H1 (cell line): ENCODE measurements at regions not wholly inside any gene's neighbourhood (a gene's known extent, or its start where the extent isn't known, plus 50 kb on each side); places are given as distances from the start of the nearest gene placed in this dataset.

ENCODE experiments used
- CTCF ChIA-PET: fragments of 300-600 bp; sonication (Branson Sonifier 250); formaldehyde crosslinking; loops from one replicate; lab custom pipeline; 2021; ENCODE audit not compliant: partially characterized antibody; lab: Charles Lee
- POLR2A ChIA-PET: fragments of 300-600 bp; sonication (Branson Sonifier 250); formaldehyde crosslinking; loops from one replicate; lab custom pipeline; 2021; ENCODE audit warnings: inconsistent platforms; ENCODE audit not compliant: partially characterized antibody; lab: Charles Lee
- DNase-seq, 2 experiments: peaks; one replicate each; pipeline versions ENCODE4 v3.0.0 to v3.0.0-alpha.2; 2010 to 2022; ENCODE audit warnings: low spot score in 2 of 2, low read depth in 1 of 2, mixed read lengths in 1 of 2
- FAIRE-seq: peaks from 2 replicates; lab custom pipeline; 2011; peaks lifted over from hg19 to GRCh38; lab: Jason Lieb, UNC
- H2AFZ ChIP-seq: 2 replicates; pipeline ENCODE4 v1.8.1; 2012; ENCODE audit warnings: low read length, inconsistent platforms
- H2AK5ac ChIP-seq: 2 replicates; pipeline ENCODE4 v1.6.1; 2013; ENCODE audit warnings: low read depth, low read length
- H2BK120ac ChIP-seq: replicated peaks from 2 replicates; pipeline ENCODE3; 2013; ENCODE audit warnings: low read depth, low read length, inconsistent platforms
- H2BK12ac ChIP-seq: 2 replicates; pipeline ENCODE4 v1.6.1; 2013; ENCODE audit warnings: low read depth, low read length
- H2BK15ac ChIP-seq: 2 replicates; pipeline ENCODE4 v1.6.1; 2013; ENCODE audit warnings: low read length
- H2BK20ac ChIP-seq: 2 replicates; pipeline ENCODE4 v1.6.1; 2013; ENCODE audit warnings: low read length
- H2BK5ac ChIP-seq: 2 replicates; pipeline ENCODE4 v1.6.1; 2013; ENCODE audit warnings: low read depth, low read length
- H3K14ac ChIP-seq: 2 replicates; pipeline ENCODE4 v1.6.1; 2013; ENCODE audit warnings: inconsistent platforms; ENCODE audit not compliant: insufficient read length
- H3K18ac ChIP-seq: 2 replicates; pipeline ENCODE4 v1.6.1; 2013; ENCODE audit warnings: low read length; ENCODE audit errors: extremely low read depth
- H3K23ac ChIP-seq: 2 replicates; pipeline ENCODE4 v1.6.1; 2013; ENCODE audit warnings: inconsistent platforms; ENCODE audit not compliant: insufficient read length
- H3K23me2 ChIP-seq: 2 replicates; pipeline ENCODE4 v1.6.1; 2013; ENCODE audit warnings: low read depth, low read length
- H3K27ac ChIP-seq: 2 replicates; pipeline ENCODE4 v1.6.1; 2011; ENCODE audit warnings: low read depth, low read length, inconsistent platforms
- H3K27me3 ChIP-seq, 4 experiments: replicated peaks in 1 of 4; 1 replicate in 1 of 4; 2 replicates in 3 of 4; pipeline versions ENCODE4 v1.6.1 to v1.8.1; 2011 to 2013; ENCODE audit warnings: low read length in 3 of 4, mild to moderate bottlenecking in 3 of 4, inconsistent platforms in 2 of 4, mixed read lengths in 2 of 4, moderate library complexity in 1 of 4; ENCODE audit not compliant: control insufficient read depth in 3 of 4, insufficient read depth in 3 of 4; ENCODE audit errors: extremely low read depth in 1 of 4
- H3K36me3 ChIP-seq, 4 experiments: 2 replicates each; pipeline versions ENCODE4 v1.6.1 to v1.8.1; 2011 to 2013; ENCODE audit warnings: mild to moderate bottlenecking in 4 of 4, low read length in 3 of 4, moderate library complexity in 2 of 4, control low read depth in 1 of 4, inconsistent platforms in 1 of 4; ENCODE audit not compliant: insufficient read depth in 4 of 4, control insufficient read depth in 2 of 4
- H3K4ac ChIP-seq: replicated peaks from 2 replicates; pipeline ENCODE3; 2013; ENCODE audit warnings: low read length, low read depth, mixed read lengths, inconsistent platforms; ENCODE audit not compliant: insufficient read length
- H3K4me1 ChIP-seq, 4 experiments: replicated peaks in 1 of 4; 1 replicate in 1 of 4; 2 replicates in 3 of 4; pipeline versions ENCODE4 v1.6.1 to v1.8.1; 2011 to 2013; ENCODE audit warnings: low read length in 3 of 4, inconsistent platforms in 2 of 4, mixed read lengths in 1 of 4; ENCODE audit not compliant: insufficient read depth in 4 of 4, control insufficient read depth in 3 of 4
- H3K4me2 ChIP-seq, 2 experiments: 2 replicates each; pipeline versions ENCODE4 v1.6.1 to v1.8.1; 2011 to 2013; ENCODE audit warnings: low read depth in 2 of 2, low read length in 2 of 2, control low read depth in 1 of 2, inconsistent platforms in 1 of 2, mild to moderate bottlenecking in 1 of 2; ENCODE audit not compliant: insufficient read depth in 1 of 2
- H3K4me3 ChIP-seq, 4 experiments: fragments of 200-600, 300-600 bp in 1 of 4; sonication (generic), shearing (Covaris generic), sonication (Bioruptor Twin) in 1 of 4; 2 replicates each; pipeline versions ENCODE4 v1.5.1 to v1.8.1; 2011 to 2016; ENCODE audit warnings: low read length in 4 of 4, low read depth in 3 of 4, control low read depth in 2 of 4, inconsistent platforms in 2 of 4, mild to moderate bottlenecking in 2 of 4, mixed read lengths in 1 of 4, moderate library complexity in 1 of 4; ENCODE audit not compliant: insufficient read depth in 2 of 4; ENCODE audit errors: extremely low read depth in 1 of 4
- H3K56ac ChIP-seq: replicated peaks from 2 replicates; pipeline ENCODE3; 2013; ENCODE audit warnings: low read depth, mild to moderate bottlenecking, mixed read lengths, low read length, inconsistent platforms; ENCODE audit not compliant: insufficient read length
- H3K79me1 ChIP-seq: 2 replicates; pipeline ENCODE4 v1.6.1; 2013; ENCODE audit warnings: low read depth, low read length, control low read depth
- H3K79me2 ChIP-seq, 2 experiments: 2 replicates each; pipeline versions ENCODE4 v1.6.1 to v1.8.1; 2012 to 2013; ENCODE audit warnings: low read length in 2 of 2, mild to moderate bottlenecking in 2 of 2, inconsistent platforms in 1 of 2; ENCODE audit not compliant: insufficient read depth in 2 of 2, control insufficient read depth in 1 of 2
- H3K9ac ChIP-seq, 4 experiments: replicated peaks in 1 of 4; 1 replicate in 1 of 4; 2 replicates in 3 of 4; pipeline versions ENCODE4 v1.6.1 to v1.8.1; 2011 to 2013; ENCODE audit warnings: low read depth in 3 of 4, low read length in 3 of 4, control low read depth in 2 of 4, mild to moderate bottlenecking in 2 of 4, moderate library complexity in 2 of 4, inconsistent platforms in 1 of 4; ENCODE audit errors: extremely low read depth in 1 of 4
- H3K9me3 ChIP-seq, 2 experiments: 2 replicates each; pipeline versions ENCODE4 v1.6.1 to v1.8.1; 2012 to 2013; ENCODE audit warnings: mild to moderate bottlenecking in 2 of 2, moderate library complexity in 2 of 2, control low read depth in 1 of 2, inconsistent platforms in 1 of 2, low read depth in 1 of 2, low read length in 1 of 2, mixed read lengths in 1 of 2; ENCODE audit not compliant: insufficient read depth in 2 of 2
- H4K20me1 ChIP-seq, 2 experiments: replicated peaks in 1 of 2; 2 replicates each; pipeline versions ENCODE3 to v1.8.1; 2011 to 2013; ENCODE audit warnings: inconsistent platforms in 2 of 2, low read length in 2 of 2, mild to moderate bottlenecking in 1 of 2; ENCODE audit not compliant: insufficient read depth in 2 of 2, control insufficient read depth in 1 of 2
- H4K5ac ChIP-seq: 2 replicates; pipeline ENCODE4 v1.6.1; 2013; ENCODE audit warnings: low read length, low read depth, mixed read lengths, inconsistent platforms; ENCODE audit not compliant: insufficient read length
- H4K8ac ChIP-seq: 2 replicates; pipeline ENCODE4 v1.8.0; 2013; ENCODE audit warnings: mild to moderate bottlenecking, moderate library complexity, low read length, inconsistent platforms; ENCODE audit not compliant: insufficient read depth; ENCODE audit errors: extremely low read depth
- H4K91ac ChIP-seq: replicated peaks from 2 replicates; pipeline ENCODE3; 2013; ENCODE audit warnings: low read length, mixed read lengths, inconsistent platforms; ENCODE audit not compliant: insufficient read length
- CEBPB ChIP-seq: IDR thresholded peaks from 2 replicates; pipeline ENCODE4 v1.6.1; 2012; ENCODE audit warnings: low read depth, low read length
- CHD2 ChIP-seq: IDR thresholded peaks from 2 replicates; pipeline ENCODE4 v1.6.1; 2012; ENCODE audit warnings: low read length, improper control_type of control experiment
- CTBP2 ChIP-seq: IDR thresholded peaks from 2 replicates; pipeline ENCODE4 v1.7.0; 2011; ENCODE audit warnings: borderline replicate concordance, mild to moderate bottlenecking, moderate library complexity, mixed read lengths, low read length; ENCODE audit not compliant: insufficient read depth, insufficient read length
- HDAC2 ChIP-seq, 2 experiments: fragments of 300-600 bp in 1 of 2; sonication (generic) in 1 of 2; IDR thresholded peaks; 2 replicates each; pipeline ENCODE4 v1.6.1; 2011 to 2012; ENCODE audit warnings: low read depth in 2 of 2, low read length in 2 of 2, mild to moderate bottlenecking in 2 of 2, moderate library complexity in 2 of 2, borderline replicate concordance in 1 of 2, inconsistent platforms in 1 of 2
- JUND ChIP-seq: IDR thresholded peaks from 2 replicates; pipeline ENCODE4 v1.6.1; 2011; ENCODE audit warnings: mild to moderate bottlenecking, improper control_type of control experiment, low read length
- POLR2AphosphoS5 ChIP-seq: IDR thresholded peaks from 2 replicates; pipeline ENCODE4 v1.6.1; 2011; ENCODE audit warnings: low read depth, low read length
- RNF2 ChIP-seq: fragments of 200-900, 300-1000 bp; sonication (generic); IDR thresholded peaks from 2 replicates; pipeline ENCODE4 v1.7.1; 2016; ENCODE audit warnings: borderline replicate concordance, low read depth, mild to moderate bottlenecking, antibody characterized with exemption, low read length; ENCODE audit not compliant: poor library complexity, severe bottlenecking; ENCODE audit errors: missing control alignments
- SIRT6 ChIP-seq: IDR thresholded peaks from one replicate; pipeline ENCODE4 v1.7.1; 2012; ENCODE audit warnings: low read length, inconsistent platforms
- SP1 ChIP-seq: IDR thresholded peaks from 2 replicates; pipeline ENCODE4 v1.6.1; 2011; ENCODE audit warnings: low read depth, low read length
- TAF1 ChIP-seq: IDR thresholded peaks from 2 replicates; pipeline ENCODE4 v1.6.1; 2011; ENCODE audit warnings: mild to moderate bottlenecking, low read depth, low read length
- TEAD4 ChIP-seq: IDR thresholded peaks from 2 replicates; pipeline ENCODE4 v1.6.1; 2012; ENCODE audit warnings: low read depth, low read length, inconsistent platforms, mixed read lengths
- ZNF274 ChIP-seq: IDR thresholded peaks from 2 replicates; pipeline ENCODE4 v1.7.0; 2012; ENCODE audit warnings: low read length, borderline replicate concordance; ENCODE audit errors: extremely low read depth
- WGBS, 2 experiments: shearing (Covaris generic) in 1 of 2; methylation state at CpG; one replicate each; pipeline versions ENCODE4 v1.1.6 to v1.1.7; 2013 to 2015; ENCODE audit warnings: low lambda C conversion rate in 2 of 2, mixed read lengths in 2 of 2, inconsistent platforms in 1 of 2, low coverage in 1 of 2, missing lambda C conversion rate in 1 of 2; ENCODE audit not compliant: insufficient replicate concordance in 2 of 2, insufficient coverage in 1 of 2, insufficient read length in 1 of 2; ENCODE audit errors: extremely low coverage in 1 of 2, missing lambda C conversion rate in 1 of 2; 5-methylcytosine and 5-hydroxymethylcytosine counted together
- TF ChIP-seq, protein P1 (sequence below), 3 experiments: IDR thresholded peaks; 1 replicate in 2 of 3; 2 replicates in 1 of 3; pipeline versions ENCODE4 v1.5.1 to v1.6.1; 2011; ENCODE audit warnings: low read length in 3 of 3, mild to moderate bottlenecking in 3 of 3, inconsistent platforms in 2 of 3, low read depth in 1 of 3, moderate library complexity in 1 of 3; ENCODE audit not compliant: insufficient read depth in 1 of 3; ENCODE audit errors: control extremely low read depth in 1 of 3

- no peaks in the 10 kb centered on the region for H3K79me1 ChIP-seq
- no peak overlapping the region for H2AK5ac ChIP-seq
- H4K91ac ChIP-seq: no peak overlapping the region
- H3K56ac ChIP-seq: no peak overlapping the region
- no peak overlapping the region for H3K4me3 ChIP-seq
- no peaks in the 10 kb centered on the region for H4K20me1 ChIP-seq
- H3K18ac ChIP-seq: no peak overlapping the region
- H3K23me2 ChIP-seq: no peaks in the 10 kb centered on the region; the same call in 1 of the 2 replicates
- H3K36me3 ChIP-seq: no peaks in the 10 kb centered on the region
- ChIA-PET CTCF (interaction anchor here (0.7 to 1.8 kb wide), 9 partner anchors 10 to 177 kb away, joined by 3 to 5 read pairs (median 4); no protein-coding TSS in a partner anchor), POLR2A (no interaction called here)
- no peak overlapping the region for H3K4ac ChIP-seq
- TF ChIP-seq ZNF274 (no peak), CEBPB (no peak), TEAD4 (no peak), SP1 (no peak), TAF1 (no peak), HDAC2 (IDR thresholded peaks at IDR 0.05; ENCODE audit: borderline replicate concordance in 1 of 2, low read depth in 2 of 2, low read length in 2 of 2) (no peak), CTBP2 (no peak), CHD2 (no peak), SIRT6 (no peak), RNF2 (no peak), POLR2AphosphoS5 (no peak), JUND (no peak)
- TF ChIP-seq, protein P1, sequence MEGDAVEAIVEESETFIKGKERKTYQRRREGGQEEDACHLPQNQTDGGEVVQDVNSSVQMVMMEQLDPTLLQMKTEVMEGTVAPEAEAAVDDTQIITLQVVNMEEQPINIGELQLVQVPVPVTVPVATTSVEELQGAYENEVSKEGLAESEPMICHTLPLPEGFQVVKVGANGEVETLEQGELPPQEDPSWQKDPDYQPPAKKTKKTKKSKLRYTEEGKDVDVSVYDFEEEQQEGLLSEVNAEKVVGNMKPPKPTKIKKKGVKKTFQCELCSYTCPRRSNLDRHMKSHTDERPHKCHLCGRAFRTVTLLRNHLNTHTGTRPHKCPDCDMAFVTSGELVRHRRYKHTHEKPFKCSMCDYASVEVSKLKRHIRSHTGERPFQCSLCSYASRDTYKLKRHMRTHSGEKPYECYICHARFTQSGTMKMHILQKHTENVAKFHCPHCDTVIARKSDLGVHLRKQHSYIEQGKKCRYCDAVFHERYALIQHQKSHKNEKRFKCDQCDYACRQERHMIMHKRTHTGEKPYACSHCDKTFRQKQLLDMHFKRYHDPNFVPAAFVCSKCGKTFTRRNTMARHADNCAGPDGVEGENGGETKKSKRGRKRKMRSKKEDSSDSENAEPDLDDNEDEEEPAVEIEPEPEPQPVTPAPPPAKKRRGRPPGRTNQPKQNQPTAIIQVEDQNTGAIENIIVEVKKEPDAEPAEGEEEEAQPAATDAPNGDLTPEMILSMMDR (IDR thresholded peaks at IDR 0.05; ENCODE audit: control extremely low read depth in 1 of 3, insufficient read depth in 1 of 3, low read depth in 1 of 3, low read length in 3 of 3): no peak
- H2BK15ac ChIP-seq: no peak overlapping the region
- H3K27ac ChIP-seq: no peak overlapping the region
- H3K9me3 ChIP-seq: no peaks in the 10 kb centered on the region
- no peak overlapping the region for H3K4me2 ChIP-seq
- 82% methylated on average over 3 of the region's 3 CpGs; no CpG with 5 or more reads in 1 of the 2 experiments for WGBS, 2 experiments
- H3K9ac ChIP-seq: no peak overlapping the region
- no peak overlapping the region for H2BK12ac ChIP-seq
- no peak overlapping the region for H4K5ac ChIP-seq
- FAIRE-seq (no peak), DNase-seq (no peak)
- H2BK5ac ChIP-seq: no peak overlapping the region
- no peaks in the 10 kb centered on the region for H3K79me2 ChIP-seq
- H2BK120ac ChIP-seq: no peak overlapping the region
- H3K14ac ChIP-seq: no peak overlapping the region
- peaks cover 0 to 6% (median 3%) of the 10 kb centered on the region in 4 experiments; a peak in 2 of 7 replicates for H3K4me1 ChIP-seq
- no peaks in the 10 kb centered on the region for H3K27me3 ChIP-seq
- H4K8ac ChIP-seq: no peak overlapping the region
- H2BK20ac ChIP-seq: no peak overlapping the region
- H2AFZ ChIP-seq: no peak overlapping the region
- H3K23ac ChIP-seq: no peak overlapping the region
Measured at GRCh38 chr5:68459810-68460139, 244.2 kb downstream of the PIK3R1 start.
